CD14-positive monocyte (primary cell): ENCODE measurements at regions not wholly inside any gene's neighbourhood (a gene's known extent, or its start where the extent isn't known, plus 50 kb on each side); places are given as distances from the start of the nearest gene placed in this dataset.
A peak's percentile ranks its signal among the peaks of the same experiment; 100 is the strongest.

Experiments
- DNase-seq, 3 donors: peaks; one replicate each; pipeline ENCODE4 v3.0.0-alpha.2; 2011 to 2022
- H2AFZ ChIP-seq: 2 replicates; pipeline ENCODE4 v1.6.0; 2012; ENCODE audit warnings: mild to moderate bottlenecking, low read depth, low read length, inconsistent platforms; ENCODE audit not compliant: insufficient read depth, poor library complexity, severe bottlenecking
- H3K27ac ChIP-seq, 2 donors: 1 replicate in 1 of 2; 2 replicates in 1 of 2; pipeline ENCODE4 v1.5.1; 2012 to 2013; ENCODE audit warnings: low read length in 2 of 2, control low read depth in 1 of 2, inconsistent platforms in 1 of 2, low read depth in 1 of 2, mild to moderate bottlenecking in 1 of 2
- H3K27me3 ChIP-seq, 2 donors: one replicate each; pipeline versions ENCODE4 v1.6.0 to v1.6.1; 2011 to 2013; ENCODE audit warnings: low read length in 2 of 2; ENCODE audit not compliant: control insufficient read depth in 2 of 2, insufficient read depth in 2 of 2
- H3K36me3 ChIP-seq, 2 donors: replicated peaks in 1 of 2; 1 replicate in 1 of 2; 2 replicates in 1 of 2; pipeline versions ENCODE4 v1.5.1 to v1.6.1; 2012 to 2013; ENCODE audit warnings: low read length in 2 of 2, control low read depth in 1 of 2, inconsistent platforms in 1 of 2, mild to moderate bottlenecking in 1 of 2; ENCODE audit not compliant: insufficient read depth in 2 of 2, control insufficient read depth in 1 of 2
- H3K4me1 ChIP-seq, 2 donors: 1 replicate in 1 of 2; 2 replicates in 1 of 2; pipeline versions ENCODE4 v1.5.1 to v1.6.1; 2012 to 2013; ENCODE audit warnings: low read length in 2 of 2, control low read depth in 1 of 2, inconsistent platforms in 1 of 2, mild to moderate bottlenecking in 1 of 2, moderate library complexity in 1 of 2; ENCODE audit not compliant: insufficient read depth in 2 of 2, control insufficient read depth in 1 of 2
- H3K4me2 ChIP-seq: replicated peaks from 2 replicates; pipeline ENCODE3; 2012; ENCODE audit warnings: low read length, moderate library complexity, mild to moderate bottlenecking; ENCODE audit not compliant: poor library complexity, severe bottlenecking; ENCODE audit errors: extremely low read depth
- H3K4me3 ChIP-seq, 3 experiments: fragments of 200-600 bp in 1 of 3; sonication (generic) in 1 of 3; replicated peaks in 1 of 3; 1 replicate in 2 of 3; 2 replicates in 1 of 3; pipeline ENCODE4 v1.5.1; 2011 to 2013; ENCODE audit warnings: low read length in 3 of 3, mild to moderate bottlenecking in 3 of 3, control low read depth in 2 of 3, low read depth in 2 of 3, inconsistent platforms in 1 of 3, moderate library complexity in 1 of 3
- H3K79me2 ChIP-seq: 2 replicates; pipeline ENCODE4 v1.6.0; 2012; ENCODE audit warnings: mild to moderate bottlenecking, control low read depth, inconsistent platforms, low read length, moderate library complexity; ENCODE audit not compliant: insufficient read depth
- H3K9ac ChIP-seq: 2 replicates; pipeline ENCODE4 v1.6.0; 2017; ENCODE audit warnings: low read length, mild to moderate bottlenecking; ENCODE audit not compliant: insufficient read depth, poor library complexity, severe bottlenecking
- H3K9me3 ChIP-seq, 2 donors: replicated peaks in 1 of 2; 1 replicate in 1 of 2; 2 replicates in 1 of 2; pipeline versions ENCODE4 v1.5.1 to v1.6.1; 2012 to 2013; ENCODE audit warnings: low read length in 2 of 2, control low read depth in 1 of 2; ENCODE audit not compliant: control insufficient read depth in 1 of 2, insufficient read depth in 1 of 2
- H4K20me1 ChIP-seq: 2 replicates; pipeline ENCODE4 v1.6.0; 2012; ENCODE audit warnings: mild to moderate bottlenecking, low read length, control low read depth, moderate library complexity; ENCODE audit not compliant: insufficient read depth
- H3K27ac Mint-ChIP-seq, 7 donors: one replicate each; pipeline ENCODE4 v1.8.0; 2020; ENCODE audit warnings: mild to moderate bottlenecking in 7 of 7, mixed read lengths in 7 of 7, moderate library complexity in 6 of 7, inconsistent platforms in 2 of 7
- H3K27me3 Mint-ChIP-seq, 3 donors: one replicate each; pipeline ENCODE4 v1.8.0; 2021 to 2022; ENCODE audit warnings: low read depth in 3 of 3, mild to moderate bottlenecking in 3 of 3, mixed read lengths in 3 of 3, moderate library complexity in 3 of 3, inconsistent platforms in 1 of 3
- H3K36me3 Mint-ChIP-seq, 2 donors: one replicate each; pipeline ENCODE4 v1.8.0; 2020; ENCODE audit warnings: mixed read lengths in 2 of 2, inconsistent platforms in 1 of 2, mild to moderate bottlenecking in 1 of 2
- H3K4me1 Mint-ChIP-seq: one replicate; pipeline ENCODE4 v1.8.0; 2020; ENCODE audit warnings: mild to moderate bottlenecking, mixed read lengths
- H3K4me3 Mint-ChIP-seq, 2 donors: one replicate each; pipeline ENCODE4 v1.8.0; 2020; ENCODE audit warnings: mild to moderate bottlenecking in 2 of 2, mixed read lengths in 2 of 2, moderate library complexity in 1 of 2
- H3K9me3 Mint-ChIP-seq, 7 donors: one replicate each; pipeline ENCODE4 v1.8.0; 2020 to 2022; ENCODE audit warnings: mixed read lengths in 7 of 7, mild to moderate bottlenecking in 6 of 7, moderate library complexity in 6 of 7, inconsistent platforms in 2 of 7
- CTCF ChIP-seq: fragments of 200-600 bp; IDR thresholded peaks from one replicate; pipeline ENCODE4 v1.8.0; 2022; ENCODE audit warnings: antibody characterized with exemption, mild to moderate bottlenecking
- WGBS: methylation state at CpG from one replicate; pipeline ENCODE4 v1.1.5; 2013; ENCODE audit warnings: missing lambda C conversion rate; ENCODE audit not compliant: insufficient coverage; 5-methylcytosine and 5-hydroxymethylcytosine counted together
- intact Hi-C, 2 donors: fragments of 100-400 bp; cut with micrococcal nuclease; formaldehyde crosslinking; loops; one replicate each; pipeline versions ENCODE4 v1.15.0 to v1.15.1; 2023

DNA sequence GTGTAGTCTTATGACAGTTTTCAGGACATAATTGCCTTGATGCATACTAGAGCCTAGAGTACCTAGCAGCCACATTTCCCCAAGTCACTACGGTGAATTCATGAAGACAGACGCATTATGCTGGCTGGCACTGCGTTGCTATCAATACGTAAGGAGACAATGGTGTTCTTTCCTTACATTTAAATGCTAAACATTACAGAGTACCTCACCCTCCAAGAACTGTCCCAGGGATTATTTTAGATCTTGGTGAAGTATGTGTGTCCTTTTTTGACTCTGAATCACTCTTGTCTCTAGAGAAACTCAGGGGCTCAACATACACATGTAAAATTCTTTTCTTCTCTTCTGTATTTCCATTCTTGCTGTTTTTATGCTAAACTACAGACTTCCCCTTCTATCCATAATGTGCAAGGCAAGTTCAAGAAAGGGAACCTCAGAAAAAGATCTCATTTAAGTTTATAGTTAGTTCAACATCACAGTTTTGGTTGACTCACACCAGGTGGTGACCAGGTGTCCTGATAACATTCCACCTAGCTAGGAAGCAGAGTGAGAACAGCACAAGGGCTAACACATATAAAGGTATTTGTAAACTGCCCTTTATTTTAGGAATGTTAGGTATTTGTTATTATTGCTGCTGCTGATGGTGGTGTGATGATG lies 212.4 kb upstream of the HNRNPA3 start:
- no peak for TF ChIP-seq CTCF
- no peaks in the 10 kb centered on the region for H3K79me2 ChIP-seq
- no peaks in the 10 kb centered on the region for H4K20me1 ChIP-seq
- H3K27me3 ChIP-seq, result no peaks in the 10 kb centered on the region
- Mint-ChIP-seq H3K4me1 (peaks cover 47% of the 10 kb centered on the region), H3K9me3 (peaks cover 0 to 5% (median 2%) of the 10 kb centered on the region in 7 donors), H3K27me3 (peaks cover 0 to 1% (median 0%) of the 10 kb centered on the region in 3 donors), H3K36me3 (no peaks in the 10 kb centered on the region), H3K27ac (peak overlapping the region in 3 of 7 donors; percentile 12 to 19 (median 18)), H3K4me3 (no peak overlapping the region)
- no peaks in the 10 kb centered on the region for H3K9me3 ChIP-seq
- no peak for DNase-seq
- peaks cover 43% of the 10 kb centered on the region in 2 donors for H3K4me1 ChIP-seq
- H2AFZ ChIP-seq, result peak overlapping the region; percentile 37
- WGBS, result 28% methylated on average over 4 of the region's 4 CpGs
- intact Hi-C loops, result no loop called here
- no peaks in the 10 kb centered on the region for H3K36me3 ChIP-seq
- H3K27ac ChIP-seq, result peak overlapping the region in 1 of 2 donors; percentile 5
- H3K9ac ChIP-seq, result no peak overlapping the region
- peak overlapping the region; percentile 21 for H3K4me2 ChIP-seq
- no peak overlapping the region for H3K4me3 ChIP-seq

- no peak overlapping the region for H3K4me2 ChIP-seq
- no peaks in the 10 kb centered on the region for H3K79me2 ChIP-seq
- no peaks in the 10 kb centered on the region for H3K9me3 ChIP-seq
- 100% methylated on average over 1 of the region's 4 CpGs for WGBS
- peak overlapping the region in 1 of 2 donors; percentile 5 for H3K27ac ChIP-seq
- no peak overlapping the region for H3K4me3 ChIP-seq
- H3K4me1 Mint-ChIP-seq, result peaks cover 47% of the 10 kb centered on the region
- no peak for TF ChIP-seq CTCF
- intact Hi-C loops, result no loop called here
- H3K4me1 ChIP-seq, result peaks cover 43% of the 10 kb centered on the region in 2 donors
- no peaks in the 10 kb centered on the region for H4K20me1 ChIP-seq
- no peak for DNase-seq
- no peaks in the 10 kb centered on the region for H3K27me3 ChIP-seq
- no peak overlapping the region for H2AFZ ChIP-seq
- H3K36me3 Mint-ChIP-seq, result no peaks in the 10 kb centered on the region
- H3K9ac ChIP-seq, result no peak overlapping the region
- H3K9me3 Mint-ChIP-seq, result peaks cover 0 to 8% (median 2%) of the 10 kb centered on the region in 7 donors
- peak overlapping the region in 1 of 7 donors; percentile 4 for H3K27ac Mint-ChIP-seq
- H3K36me3 ChIP-seq, result no peaks in the 10 kb centered on the region
- H3K27me3 Mint-ChIP-seq, result peaks cover 0 to 1% (median 0%) of the 10 kb centered on the region in 3 donors
- no peak overlapping the region for H3K4me3 Mint-ChIP-seq
These were observed 211.9 kb upstream of the HNRNPA3 start for GRCh38 chr2:177000715-177001072.
